Heart right ventricle (tissue), 16 donors: ENCODE measurements at regions not wholly inside any gene's neighbourhood (a gene's known extent, or its start where the extent isn't known, plus 50 kb on each side); places are given as distances from the start of the nearest gene placed in this dataset.
A peak's percentile ranks its signal among the peaks of the same experiment; 100 is the strongest.

Experiments used
- ATAC-seq, 8 donors: fragments of 200-7000 bp; cut with Tn5 transposase; one replicate each; pipeline ENCODE4 v1.9.1; 2020; ENCODE audit warnings: mild to moderate bottlenecking in 8 of 8, moderate library complexity in 8 of 8, moderate number of reproducible peaks in 1 of 8
- DNase-seq, 2 donors: peaks; one replicate each; pipeline ENCODE4 v3.0.0-alpha.2; 2020
- H3K27ac ChIP-seq, 10 donors: fragments of 200-600 bp; sonication (generic) in 2 of 10; one replicate each; pipeline versions ENCODE4 v1.5.0 to v1.8.0; 2020 to 2022; ENCODE audit warnings: mild to moderate bottlenecking in 3 of 10
- H3K27me3 ChIP-seq, 7 donors: fragments of 200-600 bp; one replicate each; pipeline ENCODE4 v1.8.0; 2021 to 2022; ENCODE audit warnings: mild to moderate bottlenecking in 2 of 7
- H3K36me3 ChIP-seq, 9 donors: fragments of 200-600 bp; sonication (generic) in 1 of 9; one replicate each; pipeline versions ENCODE4 v1.5.0 to v1.8.0; 2020 to 2022; ENCODE audit warnings: mild to moderate bottlenecking in 2 of 9
- H3K4me1 ChIP-seq, 9 donors: fragments of 200-600 bp; sonication (generic) in 1 of 9; one replicate each; pipeline versions ENCODE4 v1.5.0 to v1.8.0; 2020 to 2022; ENCODE audit warnings: mild to moderate bottlenecking in 4 of 9
- H3K4me3 ChIP-seq, 10 donors: fragments of 200-600 bp; sonication (generic) in 2 of 10; one replicate each; pipeline versions ENCODE4 v1.5.0 to v1.8.0; 2020 to 2022; ENCODE audit warnings: mild to moderate bottlenecking in 7 of 10, moderate library complexity in 2 of 10
- H3K9me3 ChIP-seq, 11 donors: fragments of 200-600 bp in 10 of 11; sonication (generic) in 2 of 11; one replicate each; pipeline versions ENCODE4 v1.5.0 to v1.8.0; 2013 to 2022; ENCODE audit warnings: mild to moderate bottlenecking in 2 of 11, control low read depth in 1 of 11, moderate library complexity in 1 of 11
- CTCF ChIP-seq, 9 donors: fragments of 200-600 bp; sonication (generic) in 2 of 9; IDR thresholded peaks; one replicate each; pipeline versions ENCODE4 v1.5.0 to v1.8.0; 2021 to 2022; ENCODE audit warnings: antibody characterized with exemption in 9 of 9, mild to moderate bottlenecking in 5 of 9, moderate library complexity in 1 of 9
- WGBS, 2 donors: extraction: QIAGEN DNeasy Blood & Tissue Kit; methylation state at CpG; one replicate each; pipeline ENCODE4 v1.1.7; 2013; ENCODE audit warnings: inconsistent platforms in 1 of 2; 5-methylcytosine and 5-hydroxymethylcytosine counted together
- intact Hi-C, 10 donors: fragments of 100-400 bp; cut with DNase I; formaldehyde crosslinking; loops; one replicate each; pipeline versions ENCODE4 v1.11.1 to v1.14.2; 2022
- donor health status: Arrhythmogenic right ventricular cardiomyopathy.
- donor health status: ischemic (EF 13 %, LVEDD 7.1; RV severe dilation, severe dysfunction).
- donor health status: healthy with polysubstance abuse.
- donor health status: DM: no; HTN: yes; CAD: no.
- donor health status: DM: no; HTN: no; CAD: no.
- donor health status: ischemic (EF 25% LVEDD 6.9; RV normal size, moderate dysfunction).
- donor health status: ischemic (EF 25% LVEDD 5.7; RV mildly dilated, moderate dysfunction).
- donor health status: healthy.
- donor health status: DM: yes; HTN: yes; CAD: no.
- donor health status: Ischemic cardiomyopathy.
- donor health status: ischemic (EF 35%, LVEDD 5.7; RV mildly dilated, moderate dysfunction).
- donor health status: nonischemic (EF 11% LVEDD 7.7; RV severe dilation, severe dysfunction).
- donor health status: DM: yes; HTN: yes; CAD: no.
- donor health status: PGD.
- donor health status: ischemic (EF 29% LVEDD 5.4; RV normal size, mild dysfunction).
- donor health status: nonischemic (EF 23%, LVEDD 6.1; RV moderate dilation, normal function).

- no peak for ATAC-seq
- Histone ChIP-seq H3K36me3 (no peaks in the 10 kb centered on the region), H3K4me1 (peaks cover 0 to 28% (median 7%) of the 10 kb centered on the region in 9 donors), H3K27ac (peak overlapping the region in 3 of 10 donors; percentile 11 to 37 (median 23)), H3K9me3 (peaks cover 0 to 4% (median 0%) of the 10 kb centered on the region in 11 donors), H3K27me3 (no peaks in the 10 kb centered on the region), H3K4me3 (no peak overlapping the region)
- no peak for DNase-seq
- TF ChIP-seq CTCF (IDR thresholded peaks at IDR 0.05), result no peak
- intact Hi-C loops, result no loop called here
- 71 to 79% methylated on average over 3 of the region's 3 CpGs for WGBS, 2 donors
These were observed 361.5 kb upstream of the PDGFD start for GRCh38 chr11:104525416-104525815.

- DNase-seq, result no peak
- H3K9me3 ChIP-seq, result peaks cover 0 to 4% (median 0%) of the 10 kb centered on the region in 11 donors
- ATAC-seq, result no peak
- TF ChIP-seq CTCF (IDR thresholded peaks at IDR 0.05), result no peak
- H3K36me3 ChIP-seq, result no peaks in the 10 kb centered on the region
- H3K27ac ChIP-seq, result no peak overlapping the region
- intact Hi-C loops, result no loop called here
- peaks cover 0 to 28% (median 7%) of the 10 kb centered on the region in 9 donors for H3K4me1 ChIP-seq
- H3K27me3 ChIP-seq, result no peaks in the 10 kb centered on the region
- H3K4me3 ChIP-seq, result no peak overlapping the region
These were observed 360.3 kb upstream of the PDGFD start for GRCh38 chr11:104524254-104524653.

GRCh38 chr11:104523611-104524010, 359.7 kb upstream of the PDGFD start:
- no peak for TF ChIP-seq CTCF (IDR thresholded peaks at IDR 0.05)
- WGBS, 2 donors, result 89 to 90% methylated on average over 1 of the region's 1 CpG

GRCh38 chr11:104522650-104523049, 358.7 kb upstream of the PDGFD start:
- Histone ChIP-seq H3K27me3 (no peaks in the 10 kb centered on the region), H3K9me3 (peaks cover 0 to 4% (median 0%) of the 10 kb centered on the region in 11 donors), H3K27ac (no peak overlapping the region), H3K4me3 (no peak overlapping the region), H3K36me3 (no peaks in the 10 kb centered on the region), H3K4me1 (peaks cover 0 to 28% (median 7%) of the 10 kb centered on the region in 9 donors)
- DNase-seq (no peak), ATAC-seq (peak in 2 of 8 donors; percentile 47 to 61)
- intact Hi-C loops, result no loop called here
- no peak for TF ChIP-seq CTCF (IDR thresholded peaks at IDR 0.05)

More at GRCh38 chr11:104523611-104524010, 359.7 kb upstream of the PDGFD start:
- Histone ChIP-seq H3K36me3 (no peaks in the 10 kb centered on the region), H3K27ac (no peak overlapping the region), H3K9me3 (peaks cover 0 to 4% (median 0%) of the 10 kb centered on the region in 11 donors), H3K27me3 (no peaks in the 10 kb centered on the region), H3K4me3 (no peak overlapping the region), H3K4me1 (peaks cover 0 to 28% (median 7%) of the 10 kb centered on the region in 9 donors)
- ATAC-seq (no peak), DNase-seq (no peak)
- intact Hi-C loops, result no loop called here
